ENCODE measurements at regions not wholly inside any gene's neighbourhood (a gene's known extent, or its start where the extent isn't known, plus 50 kb on each side); places are given as distances from the start of the nearest gene placed in this dataset.
"Not testable (repeated sequence)": the region's sequence is repeated elsewhere in the genome, so short reads cannot be mapped to it uniquely, and the experiment has no call there.

GRCh38 chr7:57215423-57215822 is 83.2 kb upstream of the ZNF479 start:
- H3K4me3 Mint-ChIP-seq, result no peak overlapping the region
- peaks cover 9 to 55% of the 10 kb centered on the region in 2 donors for H3K36me3 Mint-ChIP-seq
- H3K27me3 Mint-ChIP-seq, result no peaks in the 10 kb centered on the region
- peaks cover 40 to 68% (median 59%) of the 10 kb centered on the region in 7 donors for H3K9me3 Mint-ChIP-seq
- H3K4me1 Mint-ChIP-seq, result peaks cover 0 to 4% (median 0%) of the 10 kb centered on the region in 3 donors
- ATAC-seq (ENCODE audit: low read depth in 2 of 2) (no peak), DNase-seq (no peak)
- no peak overlapping the region for H3K27ac Mint-ChIP-seq

- no peaks in the 10 kb centered on the region for H3K27me3 Mint-ChIP-seq
- peaks cover 48 to 77% (median 64%) of the 10 kb centered on the region in 7 donors for H3K9me3 Mint-ChIP-seq
- ATAC-seq (ENCODE audit: low read depth in 2 of 2) (no peak), DNase-seq (no peak)
- no peak overlapping the region for H3K27ac Mint-ChIP-seq
- H3K36me3 Mint-ChIP-seq, result peaks cover 15 to 62% of the 10 kb centered on the region in 2 donors
- H3K4me1 Mint-ChIP-seq, result peaks cover 0 to 4% (median 0%) of the 10 kb centered on the region in 3 donors
- H3K4me3 Mint-ChIP-seq, result no peak overlapping the region
These were observed 84.1 kb upstream of the ZNF479 start for GRCh38 chr7:57216340-57216739.

GRCh38 chr7:57218196-57218716 is 86.0 kb upstream of the ZNF479 start:
- H3K4me3 Mint-ChIP-seq, result no peak overlapping the region
- no peak overlapping the region for H3K27ac Mint-ChIP-seq
- H3K9me3 Mint-ChIP-seq, result peaks cover 50 to 85% (median 68%) of the 10 kb centered on the region in 7 donors
- peaks cover 0 to 4% (median 0%) of the 10 kb centered on the region in 3 donors for H3K4me1 Mint-ChIP-seq
- no peak for DNase-seq
- no peak for ATAC-seq (ENCODE audit: low read depth in 2 of 2)
- H3K36me3 Mint-ChIP-seq, result peaks cover 15 to 62% of the 10 kb centered on the region in 2 donors
- H3K27me3 Mint-ChIP-seq, result no peaks in the 10 kb centered on the region

- H3K36me3 Mint-ChIP-seq, result peaks cover 15 to 59% of the 10 kb centered on the region in 2 donors
- H3K27me3 Mint-ChIP-seq, result no peaks in the 10 kb centered on the region
- H3K27ac Mint-ChIP-seq, result peak overlapping the region in 1 of 6 donors; percentile 34
- ATAC-seq (ENCODE audit: low read depth in 2 of 2) (no peak), DNase-seq (no peak)
- H3K4me3 Mint-ChIP-seq, result no peak overlapping the region
- peaks cover 0 to 4% (median 0%) of the 10 kb centered on the region in 3 donors for H3K4me1 Mint-ChIP-seq
- peaks cover 47 to 76% (median 60%) of the 10 kb centered on the region in 7 donors for H3K9me3 Mint-ChIP-seq
These were observed 88.5 kb upstream of the ZNF479 start for GRCh38 chr7:57220746-57221145.

- Mint-ChIP-seq H3K4me1 (no peaks in the 10 kb centered on the region), H3K36me3 (peaks cover 4 to 13% of the 10 kb centered on the region in 2 donors), H3K27ac (no peak overlapping the region), H3K4me3 (no peak overlapping the region), H3K9me3 (peaks cover 18 to 68% (median 46%) of the 10 kb centered on the region in 7 donors), H3K27me3 (no peaks in the 10 kb centered on the region)
- DNase-seq, result no peak
- no peak for ATAC-seq (ENCODE audit: low read depth in 2 of 2)
These were observed 93.4 kb upstream of the ZNF479 start for GRCh38 chr7:57225666-57226065.

- H3K9me3 Mint-ChIP-seq, result peaks cover 28 to 55% (median 46%) of the 10 kb centered on the region in 7 donors
- H3K4me1 Mint-ChIP-seq; H3K27ac Mint-ChIP-seq; DNase-seq; H3K4me3 Mint-ChIP-seq; H3K27me3 Mint-ChIP-seq; ATAC-seq (ENCODE audit: low read depth in 2 of 2): not testable (repeated sequence)
- H3K36me3 Mint-ChIP-seq, result peaks cover 0 to 20% of the 10 kb centered on the region in 2 donors
These were observed 109.0 kb upstream of the ZNF479 start for GRCh38 chr7:57241236-57241635.

- H3K4me1 Mint-ChIP-seq; ATAC-seq (ENCODE audit: low read depth in 2 of 2); H3K27ac Mint-ChIP-seq; H3K27me3 Mint-ChIP-seq; DNase-seq; H3K4me3 Mint-ChIP-seq: not testable (repeated sequence)
- peaks cover 0 to 22% of the 10 kb centered on the region in 2 donors for H3K36me3 Mint-ChIP-seq
- peaks cover 24 to 61% (median 48%) of the 10 kb centered on the region in 7 donors for H3K9me3 Mint-ChIP-seq
These were observed 111.3 kb upstream of the ZNF479 start for GRCh38 chr7:57243551-57243950.

DNA sequence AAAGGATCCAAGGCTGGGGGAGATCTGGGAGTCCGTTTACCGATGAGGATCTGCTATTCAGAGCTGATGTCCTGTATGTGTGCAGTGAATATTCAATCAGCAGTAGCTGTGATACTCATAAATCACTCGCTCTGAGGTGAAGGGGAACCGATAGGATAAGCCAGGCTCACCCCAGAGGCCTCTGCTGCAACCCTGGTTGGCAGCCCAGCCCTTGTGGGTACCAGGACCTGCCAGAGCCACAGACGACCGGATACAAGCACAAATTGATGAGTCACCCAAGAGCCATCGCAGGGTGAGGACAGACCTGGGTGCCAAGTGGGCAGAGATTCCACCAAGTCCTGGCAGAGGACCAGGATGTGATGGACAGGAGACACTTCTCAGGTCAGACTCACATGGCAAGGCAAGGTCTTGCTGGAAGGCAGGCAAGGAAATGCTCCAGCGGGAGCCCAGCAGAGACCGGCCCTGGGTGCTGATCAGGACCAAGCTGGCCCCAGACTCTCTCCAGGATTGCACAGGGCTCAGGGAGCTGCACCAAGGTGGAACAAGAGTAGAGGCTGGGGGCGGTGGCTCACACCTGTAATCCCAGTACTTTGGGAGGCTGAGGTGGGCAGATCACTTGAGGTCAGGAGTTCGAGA is 112.2 kb upstream of the ZNF479 start:
- H3K36me3 Mint-ChIP-seq, result peaks cover 0 to 16% of the 10 kb centered on the region in 2 donors
- H3K4me3 Mint-ChIP-seq; H3K27ac Mint-ChIP-seq; DNase-seq; H3K4me1 Mint-ChIP-seq; H3K27me3 Mint-ChIP-seq; ATAC-seq (ENCODE audit: low read depth in 2 of 2): not testable (repeated sequence)
- peaks cover 19 to 65% (median 52%) of the 10 kb centered on the region in 7 donors for H3K9me3 Mint-ChIP-seq

DNA sequence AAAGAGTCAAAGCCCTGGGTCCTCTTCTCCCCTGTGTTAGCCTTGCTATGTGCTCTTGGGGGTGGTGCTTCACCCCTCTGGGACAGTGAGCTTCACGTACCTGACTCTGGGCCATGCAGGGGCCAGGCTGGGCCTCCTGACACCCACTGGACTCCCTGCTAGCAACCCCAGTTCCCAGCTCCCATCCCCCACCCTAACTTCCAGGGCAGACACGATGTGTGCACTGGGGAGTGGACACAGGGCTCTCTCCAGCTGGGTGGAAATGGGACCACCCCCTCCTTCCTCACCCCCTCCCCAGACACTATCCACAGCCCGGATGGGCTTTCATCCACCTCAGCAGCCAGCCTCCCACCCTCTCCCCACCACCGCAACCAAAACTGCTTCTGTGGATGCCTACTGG is 113.0 kb upstream of the ZNF479 start:
- peaks cover 19 to 66% (median 50%) of the 10 kb centered on the region in 7 donors for H3K9me3 Mint-ChIP-seq
- ATAC-seq (ENCODE audit: low read depth in 2 of 2), result no peak
- H3K27me3 Mint-ChIP-seq, result no peaks in the 10 kb centered on the region
- no peaks in the 10 kb centered on the region for H3K4me1 Mint-ChIP-seq
- H3K4me3 Mint-ChIP-seq, result no peak overlapping the region
- H3K27ac Mint-ChIP-seq, result no peak overlapping the region
- no peak for DNase-seq
- peaks cover 0 to 16% of the 10 kb centered on the region in 2 donors for H3K36me3 Mint-ChIP-seq

DNA sequence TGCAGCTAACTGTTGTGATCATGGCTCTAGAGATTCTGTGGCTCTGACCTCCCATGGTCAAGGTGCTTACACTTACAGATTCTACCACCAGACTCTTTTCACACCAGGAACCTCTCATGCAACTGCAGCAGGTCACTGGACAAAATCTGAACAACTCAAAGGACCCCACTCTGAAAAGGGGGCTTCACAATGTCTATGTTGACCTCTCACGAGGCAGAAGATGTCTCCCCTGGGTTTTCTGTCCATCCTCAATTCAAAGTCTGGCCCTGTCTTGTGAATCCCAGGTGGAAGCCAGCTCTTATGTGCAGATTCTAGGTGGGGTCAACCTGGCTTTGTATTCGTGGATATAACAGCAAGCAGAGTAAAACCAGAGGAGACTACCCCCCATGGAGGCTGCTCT is 118.6 kb upstream of the ZNF479 start:
- H3K27me3 Mint-ChIP-seq, result no peaks in the 10 kb centered on the region
- H3K9me3 Mint-ChIP-seq, result peaks cover 5 to 51% (median 34%) of the 10 kb centered on the region in 7 donors
- H3K27ac Mint-ChIP-seq, result no peak overlapping the region
- H3K36me3 Mint-ChIP-seq, result peaks cover 0 to 8% of the 10 kb centered on the region in 2 donors
- DNase-seq (no peak), ATAC-seq (ENCODE audit: low read depth in 2 of 2) (no peak)
- no peaks in the 10 kb centered on the region for H3K4me1 Mint-ChIP-seq
- no peak overlapping the region for H3K4me3 Mint-ChIP-seq

GRCh38 chr7:57256637-57257375 is 124.6 kb upstream of the ZNF479 start:
- Mint-ChIP-seq H3K36me3 (no peaks in the 10 kb centered on the region), H3K27me3 (no peaks in the 10 kb centered on the region), H3K27ac (no peak overlapping the region), H3K4me3 (no peak overlapping the region), H3K9me3 (peaks cover 0 to 50% (median 26%) of the 10 kb centered on the region in 7 donors), H3K4me1 (no peaks in the 10 kb centered on the region)
- DNase-seq (no peak), ATAC-seq (ENCODE audit: low read depth in 2 of 2) (no peak)

GRCh38 chr7:57274535-57275283 is 142.5 kb upstream of the ZNF479 start:
- peaks cover 4 to 86% (median 67%) of the 10 kb centered on the region in 7 donors for H3K9me3 Mint-ChIP-seq

GRCh38 chr7:57300747-57301146 is 149.2 kb upstream of the ZNF716 start:
- no peak overlapping the region for H3K27ac Mint-ChIP-seq
- no peak for ATAC-seq (ENCODE audit: low read depth in 2 of 2)
- no peaks in the 10 kb centered on the region for H3K27me3 Mint-ChIP-seq
- H3K4me1 Mint-ChIP-seq, result no peaks in the 10 kb centered on the region
- peaks cover 7 to 31% (median 22%) of the 10 kb centered on the region in 7 donors for H3K9me3 Mint-ChIP-seq
- H3K36me3 Mint-ChIP-seq, result peaks cover 0 to 6% of the 10 kb centered on the region in 2 donors
- DNase-seq, result no peak
- H3K4me3 Mint-ChIP-seq, result no peak overlapping the region

More at GRCh38 chr7:57274535-57275283, 142.5 kb upstream of the ZNF479 start:
- Mint-ChIP-seq H3K4me1 (no peaks in the 10 kb centered on the region), H3K27me3 (no peaks in the 10 kb centered on the region), H3K4me3 (no peak overlapping the region), H3K36me3 (peaks cover 9 to 23% of the 10 kb centered on the region in 2 donors), H3K27ac (no peak overlapping the region)
- ATAC-seq (ENCODE audit: low read depth in 2 of 2) (no peak), DNase-seq (no peak)

All from naive B cell (primary cell).